GM23338 (cell line): ENCODE measurements at regions not wholly inside any gene's neighbourhood (a gene's known extent, or its start where the extent isn't known, plus 50 kb on each side); places are given as distances from the start of the nearest gene placed in this dataset.

Experiments
- ATAC-seq: fragments of 200-7000 bp; cut with Tn5 transposase; 3 replicates; pipeline ENCODE4 v1.9.1; 2020
- DNase-seq: peaks from one replicate; pipeline ENCODE4 v3.0.0-alpha.2; 2015; ENCODE audit warnings: low spot score
- H2AFZ ChIP-seq: fragments of 200-600 bp; sonication (generic); 2 replicates; pipeline ENCODE4 v1.8.0; 2016; ENCODE audit warnings: antibody characterized with exemption, mild to moderate bottlenecking, moderate library complexity
- H3F3A ChIP-seq: fragments of 200-600 bp; sonication (generic); replicated peaks from 2 replicates; pipeline ENCODE4 v1.8.0; 2017; ENCODE audit warnings: antibody characterized with exemption, mixed run types, low read depth
- H3K27ac ChIP-seq: fragments of 200-600 bp; sonication (generic); 2 replicates; pipeline ENCODE4 v1.6.1; 2016; ENCODE audit warnings: low read depth
- H3K27me3 ChIP-seq: fragments of 200-600 bp; sonication (generic); 2 replicates; pipeline ENCODE4 v1.8.0; 2016; ENCODE audit warnings: mild to moderate bottlenecking, mixed run types, moderate library complexity; ENCODE audit not compliant: insufficient read depth
- H3K36me3 ChIP-seq: fragments of 200-600 bp; sonication (generic); 2 replicates; pipeline ENCODE4 v1.8.0; 2016; ENCODE audit warnings: mild to moderate bottlenecking; ENCODE audit not compliant: insufficient read depth
- H3K4me1 ChIP-seq: fragments of 200-600 bp; sonication (generic); 2 replicates; pipeline ENCODE4 v1.8.0; 2016; ENCODE audit warnings: mild to moderate bottlenecking, moderate library complexity; ENCODE audit not compliant: insufficient read depth
- H3K4me2 ChIP-seq: fragments of 200-600 bp; sonication (generic); 2 replicates; pipeline ENCODE4 v1.7.1; 2017; ENCODE audit warnings: mixed run types
- H3K4me3 ChIP-seq: fragments of 200-600 bp; sonication (generic); 2 replicates; pipeline ENCODE4 v1.6.1; 2016; ENCODE audit warnings: mixed run types
- H3K79me2 ChIP-seq: fragments of 200-600 bp; sonication (generic); replicated peaks from 2 replicates; pipeline ENCODE4 v1.8.0; 2017; ENCODE audit warnings: mild to moderate bottlenecking; ENCODE audit not compliant: insufficient read depth
- H3K9me2 ChIP-seq: fragments of 200-600 bp; sonication (generic); 2 replicates; pipeline ENCODE4 v1.8.0; 2017; ENCODE audit not compliant: insufficient read depth
- H4K20me1 ChIP-seq: fragments of 200-600 bp; sonication (generic); replicated peaks from 2 replicates; pipeline ENCODE4 v1.8.0; 2017; ENCODE audit warnings: mild to moderate bottlenecking; ENCODE audit not compliant: insufficient read depth
- H3K27ac Mint-ChIP-seq: 2 replicates; pipeline ENCODE4 v1.8.0; 2020; ENCODE audit warnings: inconsistent platforms, mild to moderate bottlenecking, moderate library complexity, mixed read lengths
- H3K27me3 Mint-ChIP-seq: 3 replicates; pipeline ENCODE4 v1.8.0; 2022; ENCODE audit warnings: low read depth, mild to moderate bottlenecking, moderate library complexity, mixed read lengths, inconsistent platforms; ENCODE audit not compliant: insufficient read depth, poor library complexity
- H3K36me3 Mint-ChIP-seq: 3 replicates; pipeline ENCODE4 v1.8.0; 2021; ENCODE audit warnings: low read depth, mild to moderate bottlenecking, inconsistent platforms, moderate library complexity, mixed read lengths
- H3K4me1 Mint-ChIP-seq: 3 replicates; pipeline ENCODE4 v1.8.0; 2020; ENCODE audit warnings: mild to moderate bottlenecking, inconsistent platforms, mixed read lengths
- H3K4me3 Mint-ChIP-seq: 3 replicates; pipeline ENCODE4 v1.8.0; 2021; ENCODE audit warnings: moderate library complexity, mild to moderate bottlenecking, inconsistent platforms, mixed read lengths
- H3K9me3 Mint-ChIP-seq: 3 replicates; pipeline ENCODE4 v1.8.0; 2020; ENCODE audit warnings: moderate library complexity, mild to moderate bottlenecking, inconsistent platforms, mixed read lengths
- CREB1 ChIP-seq: fragments of 250-450 bp; sonication (Bioruptor Pico); IDR thresholded peaks from 2 replicates; pipeline ENCODE4 v1.5.0; 2020; ENCODE audit warnings: low read depth, mild to moderate bottlenecking, moderate library complexity
- EZH2 ChIP-seq: fragments of 200-600 bp; sonication (generic); IDR thresholded peaks from one replicate; pipeline ENCODE4 v1.8.0; 2017; ENCODE audit warnings: antibody characterized with exemption, mild to moderate bottlenecking, low read depth; ENCODE audit not compliant: unreplicated experiment
- EZH2phosphoT487 ChIP-seq: fragments of 200-600 bp; sonication (generic); IDR thresholded peaks from one replicate; pipeline ENCODE4 v1.8.1; 2018; ENCODE audit warnings: antibody characterized with exemption; ENCODE audit not compliant: unreplicated experiment
- JUNB ChIP-seq: IDR thresholded peaks from one replicate; pipeline ENCODE4 v1.6.1; 2016; ENCODE audit warnings: antibody characterized with exemption; ENCODE audit not compliant: unreplicated experiment
- TF ChIP-seq, protein P1 (sequence below): fragments of 250-450 bp; sonication (Bioruptor Pico); IDR thresholded peaks from 2 replicates; pipeline ENCODE4 v1.5.0; 2020; ENCODE audit warnings: mild to moderate bottlenecking, moderate library complexity

GRCh38 chr15:70378126-70379031 lies 280.7 kb upstream of the TLE3 start (continued):
- TF ChIP-seq, protein P1, sequence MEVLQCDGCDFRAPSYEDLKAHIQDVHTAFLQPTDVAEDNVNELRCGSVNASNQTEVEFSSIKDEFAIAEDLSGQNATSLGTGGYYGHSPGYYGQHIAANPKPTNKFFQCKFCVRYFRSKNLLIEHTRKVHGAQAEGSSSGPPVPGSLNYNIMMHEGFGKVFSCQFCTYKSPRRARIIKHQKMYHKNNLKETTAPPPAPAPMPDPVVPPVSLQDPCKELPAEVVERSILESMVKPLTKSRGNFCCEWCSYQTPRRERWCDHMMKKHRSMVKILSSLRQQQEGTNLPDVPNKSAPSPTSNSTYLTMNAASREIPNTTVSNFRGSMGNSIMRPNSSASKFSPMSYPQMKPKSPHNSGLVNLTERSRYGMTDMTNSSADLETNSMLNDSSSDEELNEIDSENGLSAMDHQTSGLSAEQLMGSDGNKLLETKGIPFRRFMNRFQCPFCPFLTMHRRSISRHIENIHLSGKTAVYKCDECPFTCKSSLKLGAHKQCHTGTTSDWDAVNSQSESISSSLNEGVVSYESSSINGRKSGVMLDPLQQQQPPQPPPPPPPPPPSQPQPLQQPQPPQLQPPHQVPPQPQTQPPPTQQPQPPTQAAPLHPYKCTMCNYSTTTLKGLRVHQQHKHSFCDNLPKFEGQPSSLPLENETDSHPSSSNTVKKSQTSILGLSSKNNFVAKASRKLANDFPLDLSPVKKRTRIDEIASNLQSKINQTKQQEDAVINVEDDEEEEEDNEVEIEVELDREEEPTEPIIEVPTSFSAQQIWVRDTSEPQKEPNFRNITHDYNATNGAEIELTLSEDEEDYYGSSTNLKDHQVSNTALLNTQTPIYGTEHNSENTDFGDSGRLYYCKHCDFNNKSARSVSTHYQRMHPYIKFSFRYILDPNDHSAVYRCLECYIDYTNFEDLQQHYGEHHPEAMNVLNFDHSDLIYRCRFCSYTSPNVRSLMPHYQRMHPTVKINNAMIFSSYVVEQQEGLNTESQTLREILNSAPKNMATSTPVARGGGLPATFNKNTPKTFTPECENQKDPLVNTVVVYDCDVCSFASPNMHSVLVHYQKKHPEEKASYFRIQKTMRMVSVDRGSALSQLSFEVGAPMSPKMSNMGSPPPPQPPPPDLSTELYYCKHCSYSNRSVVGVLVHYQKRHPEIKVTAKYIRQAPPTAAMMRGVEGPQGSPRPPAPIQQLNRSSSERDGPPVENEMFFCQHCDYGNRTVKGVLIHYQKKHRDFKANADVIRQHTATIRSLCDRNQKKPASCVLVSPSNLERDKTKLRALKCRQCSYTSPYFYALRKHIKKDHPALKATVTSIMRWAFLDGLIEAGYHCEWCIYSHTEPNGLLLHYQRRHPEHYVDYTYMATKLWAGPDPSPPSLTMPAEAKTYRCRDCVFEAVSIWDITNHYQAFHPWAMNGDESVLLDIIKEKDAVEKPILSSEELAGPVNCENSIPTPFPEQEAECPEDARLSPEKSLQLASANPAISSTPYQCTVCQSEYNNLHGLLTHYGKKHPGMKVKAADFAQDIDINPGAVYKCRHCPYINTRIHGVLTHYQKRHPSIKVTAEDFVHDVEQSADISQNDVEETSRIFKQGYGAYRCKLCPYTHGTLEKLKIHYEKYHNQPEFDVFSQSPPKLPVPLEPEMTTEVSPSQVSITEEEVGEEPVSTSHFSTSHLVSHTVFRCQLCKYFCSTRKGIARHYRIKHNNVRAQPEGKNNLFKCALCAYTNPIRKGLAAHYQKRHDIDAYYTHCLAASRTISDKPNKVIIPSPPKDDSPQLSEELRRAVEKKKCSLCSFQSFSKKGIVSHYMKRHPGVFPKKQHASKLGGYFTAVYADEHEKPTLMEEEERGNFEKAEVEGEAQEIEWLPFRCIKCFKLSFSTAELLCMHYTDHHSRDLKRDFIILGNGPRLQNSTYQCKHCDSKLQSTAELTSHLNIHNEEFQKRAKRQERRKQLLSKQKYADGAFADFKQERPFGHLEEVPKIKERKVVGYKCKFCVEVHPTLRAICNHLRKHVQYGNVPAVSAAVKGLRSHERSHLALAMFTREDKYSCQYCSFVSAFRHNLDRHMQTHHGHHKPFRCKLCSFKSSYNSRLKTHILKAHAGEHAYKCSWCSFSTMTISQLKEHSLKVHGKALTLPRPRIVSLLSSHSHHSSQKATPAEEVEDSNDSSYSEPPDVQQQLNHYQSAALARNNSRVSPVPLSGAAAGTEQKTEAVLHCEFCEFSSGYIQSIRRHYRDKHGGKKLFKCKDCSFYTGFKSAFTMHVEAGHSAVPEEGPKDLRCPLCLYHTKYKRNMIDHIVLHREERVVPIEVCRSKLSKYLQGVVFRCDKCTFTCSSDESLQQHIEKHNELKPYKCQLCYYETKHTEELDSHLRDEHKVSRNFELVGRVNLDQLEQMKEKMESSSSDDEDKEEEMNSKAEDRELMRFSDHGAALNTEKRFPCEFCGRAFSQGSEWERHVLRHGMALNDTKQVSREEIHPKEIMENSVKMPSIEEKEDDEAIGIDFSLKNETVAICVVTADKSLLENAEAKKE (CRISPR knock-in tag) = no peak
- TF ChIP-seq CREB1 (CRISPR knock-in tag) (no peak), EZH2phosphoT487 (no peak), JUNB (no peak), EZH2 (no peak)

DNA sequence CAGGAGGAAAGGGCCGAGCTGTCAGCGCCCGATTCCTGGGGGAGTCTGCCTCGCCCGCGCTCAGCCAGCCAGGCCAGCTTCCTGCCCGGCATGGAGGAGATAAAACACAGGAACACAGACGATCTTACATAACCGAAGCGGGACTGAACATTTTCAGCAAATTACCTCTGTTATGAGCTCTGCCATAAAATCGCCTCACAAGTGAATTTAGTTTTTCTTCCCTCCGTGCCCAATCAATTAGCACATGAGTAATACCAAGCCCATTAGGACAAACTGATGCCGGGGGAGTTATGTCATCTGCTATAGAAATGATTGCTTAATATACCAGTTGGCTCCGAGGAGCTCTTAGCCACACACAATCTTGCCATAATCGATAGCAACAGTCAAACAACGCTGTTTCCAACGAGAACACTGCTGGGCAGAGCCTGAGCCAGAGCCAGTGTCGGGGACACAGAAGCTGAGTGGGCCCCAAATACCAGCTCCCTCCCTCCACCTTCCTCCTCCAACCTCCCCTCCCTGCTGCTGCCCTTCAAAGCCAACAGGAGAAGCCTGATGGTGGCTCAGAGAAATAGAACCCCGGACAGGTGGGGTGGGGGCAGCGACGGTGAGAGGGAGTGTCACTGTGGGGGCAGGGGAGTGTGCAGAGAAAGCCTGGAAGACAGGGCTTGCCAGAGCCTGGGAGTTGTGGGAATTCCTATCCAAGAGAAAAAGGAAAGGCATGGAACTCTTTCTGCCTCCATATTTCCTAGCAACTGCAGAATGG lies 279.4 kb upstream of the TLE3 start:
- Histone ChIP-seq H3K27me3 (no peaks in the 10 kb centered on the region; the same call in none of the 2 replicates), H3K27ac (no peak overlapping the region), H2AFZ (peak overlapping the region; percentile 99), H4K20me1 (no peaks in the 10 kb centered on the region), H3K79me2 (no peaks in the 10 kb centered on the region), H3K36me3 (no peaks in the 10 kb centered on the region), H3F3A (no peaks in the 10 kb centered on the region), H3K4me1 (peaks cover 23% of the 10 kb centered on the region), H3K4me3 (peak overlapping the region; percentile 81), H3K4me2 (peak overlapping the region; percentile 89), H3K9me2 (peaks cover 6% of the 10 kb centered on the region; the same call in 1 of the 2 replicates)
- no peak for TF ChIP-seq CREB1 (CRISPR knock-in tag)
- TF ChIP-seq, protein P1 (CRISPR knock-in tag) = 0 out of 2 replicates have a peak, but pooled peaks have one; percentile 18
- H3K4me1 Mint-ChIP-seq = peaks cover 32% of the 10 kb centered on the region
- H3K27me3 Mint-ChIP-seq = peaks cover 4% of the 10 kb centered on the region
- peaks cover 11% of the 10 kb centered on the region; the same call in 2 of the 3 replicates for H3K9me3 Mint-ChIP-seq
- no peak overlapping the region for H3K27ac Mint-ChIP-seq
- DNase-seq = peak; percentile 61
- no peaks in the 10 kb centered on the region for H3K36me3 Mint-ChIP-seq
- peak; percentile 60 for ATAC-seq
- H3K4me3 Mint-ChIP-seq = peak overlapping the region; percentile 76
